ENCODE measurements at regions not wholly inside any gene's neighbourhood (a gene's known extent, or its start where the extent isn't known, plus 50 kb on each side); places are given as distances from the start of the nearest gene placed in this dataset.

DNA sequence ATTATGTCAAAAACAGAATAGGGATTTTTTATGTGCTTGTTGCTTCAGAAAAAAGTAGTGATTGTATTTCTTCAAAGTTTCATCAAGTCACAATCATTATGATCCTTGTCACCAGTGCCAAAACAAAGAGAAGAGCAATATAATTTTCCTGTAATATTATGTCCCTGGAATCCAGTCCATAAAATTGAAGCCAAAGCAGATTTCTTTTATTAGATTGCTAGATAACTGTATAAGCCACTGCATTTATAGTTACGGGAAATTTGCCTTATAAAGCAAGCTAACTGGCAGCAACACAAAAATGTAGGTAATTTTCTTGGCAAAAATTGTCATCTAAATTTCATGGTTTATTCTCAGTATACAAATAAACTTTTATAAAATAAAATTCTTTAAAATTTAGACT lies 296.1 kb upstream of the ANKRD50 start (continued):
- TF ChIP-seq, protein P1, sequence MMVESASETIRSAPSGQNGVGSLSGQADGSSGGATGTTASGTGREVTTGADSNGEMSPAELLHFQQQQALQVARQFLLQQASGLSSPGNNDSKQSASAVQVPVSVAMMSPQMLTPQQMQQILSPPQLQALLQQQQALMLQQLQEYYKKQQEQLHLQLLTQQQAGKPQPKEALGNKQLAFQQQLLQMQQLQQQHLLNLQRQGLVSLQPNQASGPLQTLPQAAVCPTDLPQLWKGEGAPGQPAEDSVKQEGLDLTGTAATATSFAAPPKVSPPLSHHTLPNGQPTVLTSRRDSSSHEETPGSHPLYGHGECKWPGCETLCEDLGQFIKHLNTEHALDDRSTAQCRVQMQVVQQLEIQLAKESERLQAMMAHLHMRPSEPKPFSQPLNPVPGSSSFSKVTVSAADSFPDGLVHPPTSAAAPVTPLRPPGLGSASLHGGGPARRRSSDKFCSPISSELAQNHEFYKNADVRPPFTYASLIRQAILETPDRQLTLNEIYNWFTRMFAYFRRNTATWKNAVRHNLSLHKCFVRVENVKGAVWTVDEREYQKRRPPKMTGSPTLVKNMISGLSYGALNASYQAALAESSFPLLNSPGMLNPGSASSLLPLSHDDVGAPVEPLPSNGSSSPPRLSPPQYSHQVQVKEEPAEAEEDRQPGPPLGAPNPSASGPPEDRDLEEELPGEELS (CRISPR knock-in tag; IDR thresholded peaks at IDR 0.05; ENCODE audit: borderline replicate concordance) = no peak
- TF ChIP-seq LCOR (CRISPR knock-in tag; IDR thresholded peaks at IDR 0.05) = no peak
- no peak for TF ChIP-seq CCAR2 (IDR thresholded peaks at IDR 0.05; ENCODE audit: low read depth, low read length)
- TF ChIP-seq POLR3A (IDR thresholded peaks at IDR 0.05; ENCODE audit: borderline replicate concordance, extremely low read depth, insufficient read depth, insufficient read length) = no peak
- TF ChIP-seq MIER1 (IDR thresholded peaks at IDR 0.05; ENCODE audit: low read depth) = no peak

DNA sequence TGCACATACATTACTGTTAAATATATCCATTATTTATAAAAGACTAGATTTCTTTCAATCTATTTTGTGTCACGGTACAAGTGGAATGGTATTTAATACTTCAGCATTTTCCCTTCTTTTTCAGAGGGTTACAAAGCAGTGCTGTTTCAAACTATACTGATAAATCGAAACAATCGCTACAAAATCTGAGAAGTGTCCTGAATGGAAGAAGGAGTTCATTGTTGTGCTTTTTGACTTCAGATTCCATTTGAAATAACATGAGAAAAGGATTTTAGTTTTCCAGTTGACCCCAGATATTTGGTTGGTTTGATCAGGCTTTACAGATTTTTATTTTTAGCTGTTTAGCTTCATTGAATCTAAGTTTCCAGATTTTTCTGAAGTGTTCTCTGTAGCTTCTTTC lies 292.1 kb upstream of the ANKRD50 start:
- Histone ChIP-seq H3K9me1 (ENCODE audit: control insufficient read depth, insufficient read depth, low read length) (no peaks in the 10 kb centered on the region), H2AFZ (ENCODE audit: low read depth, low read length) (no peak overlapping the region), H3K36me3 (ENCODE audit: control insufficient read depth, insufficient read depth, low read length) (no peaks in the 10 kb centered on the region), H3K4me2 (ENCODE audit: insufficient read depth, low read length) (no peak overlapping the region), H3K79me2 (ENCODE audit: control insufficient read depth, insufficient read depth, low read length) (no peaks in the 10 kb centered on the region), H3K9ac (ENCODE audit: insufficient read depth in 1 of 2, low read depth in 2 of 2, low read length in 2 of 2) (no peak overlapping the region), H3K27ac (ENCODE audit: extremely low read depth, low read depth, low read length) (no peak overlapping the region), H3K4me1 (replicated peaks in 1 of 2; ENCODE audit: control insufficient read depth in 2 of 2, insufficient read depth in 2 of 2, low read length in 2 of 2) (no peaks in the 10 kb centered on the region), H3K27me3 (ENCODE audit: control insufficient read depth in 2 of 2, insufficient read depth in 2 of 2, low read length in 2 of 2) (no peaks in the 10 kb centered on the region), H4K20me1 (replicated peaks; ENCODE audit: control insufficient read depth, insufficient read depth, low read length) (no peaks in the 10 kb centered on the region), H3K4me3 (no peak overlapping the region), H3K9me3 (replicated peaks; ENCODE audit: control insufficient read depth, insufficient read depth, low read depth, low read length) (no peaks in the 10 kb centered on the region)
- no peak for DNase-seq (ENCODE audit: extremely low read depth in 1 of 4, low spot score in 3 of 4)
- ATAC-seq = no peak
- no TSS peak for BruUV-seq (replicated peaks)
- POLR2A ChIA-PET = no interaction called here
- no peak for FAIRE-seq
- WGBS (ENCODE audit: insufficient coverage, low coverage, missing lambda C conversion rate) = 0% methylated on average over 3 of the region's 3 CpGs
- intact Hi-C loops (cut with micrococcal nuclease) = no loop called here
- CTCF ChIA-PET (ENCODE audit: low intra/inter-chr PET ratio) = no interaction called here
- in situ Hi-C loops (cut with MboI) = no loop called here
- TF ChIP-seq, protein P2, sequence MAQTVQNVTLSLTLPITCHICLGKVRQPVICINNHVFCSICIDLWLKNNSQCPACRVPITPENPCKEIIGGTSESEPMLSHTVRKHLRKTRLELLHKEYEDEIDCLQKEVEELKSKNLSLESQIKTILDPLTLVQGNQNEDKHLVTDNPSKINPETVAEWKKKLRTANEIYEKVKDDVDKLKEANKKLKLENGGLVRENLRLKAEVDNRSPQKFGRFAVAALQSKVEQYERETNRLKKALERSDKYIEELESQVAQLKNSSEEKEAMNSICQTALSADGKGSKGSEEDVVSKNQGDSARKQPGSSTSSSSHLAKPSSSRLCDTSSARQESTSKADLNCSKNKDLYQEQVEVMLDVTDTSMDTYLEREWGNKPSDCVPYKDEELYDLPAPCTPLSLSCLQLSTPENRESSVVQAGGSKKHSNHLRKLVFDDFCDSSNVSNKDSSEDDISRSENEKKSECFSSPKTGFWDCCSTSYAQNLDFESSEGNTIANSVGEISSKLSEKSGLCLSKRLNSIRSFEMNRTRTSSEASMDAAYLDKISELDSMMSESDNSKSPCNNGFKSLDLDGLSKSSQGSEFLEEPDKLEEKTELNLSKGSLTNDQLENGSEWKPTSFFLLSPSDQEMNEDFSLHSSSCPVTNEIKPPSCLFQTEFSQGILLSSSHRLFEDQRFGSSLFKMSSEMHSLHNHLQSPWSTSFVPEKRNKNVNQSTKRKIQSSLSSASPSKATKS (CRISPR knock-in tag; IDR thresholded peaks at IDR 0.05) = no peak
- TF ChIP-seq TBP (optimal IDR thresholded peaks at IDR 0.05; ENCODE audit: low read depth, low read length) (no peak), BACH1 (tag; IDR thresholded peaks at IDR 0.05) (no peak), NCOA4 (IDR thresholded peaks at IDR 0.05; ENCODE audit: partially characterized antibody) (no peak), GABPB1 (CRISPR knock-in tag; IDR thresholded peaks at IDR 0.05) (no peak), ZNF77 (CRISPR knock-in tag; IDR thresholded peaks at IDR 0.05) (no peak), CHD4 (IDR thresholded peaks at IDR 0.05; ENCODE audit: insufficient read depth, insufficient replicate concordance, low read depth, low read length, poor library complexity, severe bottlenecking) (no peak), ZNF232 (CRISPR knock-in tag; IDR thresholded peaks at IDR 0.05) (no peak), ZBTB1 (CRISPR knock-in tag; IDR thresholded peaks at IDR 0.05; ENCODE audit: borderline replicate concordance, low read depth) (no peak), CBX2 (IDR thresholded peaks at IDR 0.05; ENCODE audit: insufficient read depth, low read length, poor library complexity, severe bottlenecking) (no peak), MXD1 (CRISPR knock-in tag; IDR thresholded peaks at IDR 0.05; ENCODE audit: borderline replicate concordance, poor library complexity, severe bottlenecking) (no peak), COPS2 (conservative IDR thresholded peaks at IDR 0.05) (no peak), SMAD2 (IDR thresholded peaks at IDR 0.05; ENCODE audit: low read depth, low read length) (no peak)
